ENCODE measurements at regions not wholly inside any gene's neighbourhood (a gene's known extent, or its start where the extent isn't known, plus 50 kb on each side); places are given as distances from the start of the nearest gene placed in this dataset.

- TF ChIP-seq EZH2phosphoT487 (IDR thresholded peaks at IDR 0.05; ENCODE audit: borderline replicate concordance, low read length) (no peak), CTCF (IDR thresholded peaks at IDR 0.05; ENCODE audit: low read depth, low read length, poor library complexity, severe bottlenecking) (no peak)
These were observed 351.4 kb downstream of the PLK2 start for GRCh38 chr5:58108511-58108910.

All from DOHH2 (cell line).